NCI-H1436 treated with DMSO at 0.1 percent for 48 hours (cell line): ENCODE measurements at regions not wholly inside any gene's neighbourhood (a gene's known extent, or its start where the extent isn't known, plus 50 kb on each side); places are given as distances from the start of the nearest gene placed in this dataset.
"Not testable (repeated sequence)": the region's sequence is repeated elsewhere in the genome, so short reads cannot be mapped to it uniquely, and the experiment has no call there.

Source experiments
- DNase-seq: peaks from one replicate; lab custom pipeline; 2025; lab: John Stamatoyannopoulos, UW

GRCh38 chr22:49676783-49677494, 150.7 kb downstream of the BRD1 start:
- DNase-seq, result no peak

- DNase-seq, result no peak
Observed at GRCh38 chr22:49676230-49676629, 151.4 kb downstream of the BRD1 start.

GRCh38 chr22:49674479-49675050, 153.1 kb downstream of the BRD1 start:
- no peak for DNase-seq

GRCh38 chr22:49673048-49673447, 154.6 kb downstream of the BRD1 start:
- DNase-seq, result no peak

- DNase-seq, result no peak
Observed at GRCh38 chr22:49672014-49672516, 155.6 kb downstream of the BRD1 start.

GRCh38 chr22:49671331-49672013, 156.2 kb downstream of the BRD1 start:
- DNase-seq, result no peak

- DNase-seq, result no peak
Observed at GRCh38 chr22:49670456-49671330, 157.0 kb downstream of the BRD1 start.

- not testable (repeated sequence) for DNase-seq
Observed at GRCh38 chr22:49669969-49670455, 157.7 kb downstream of the BRD1 start.

GRCh38 chr22:49669427-49669968, 158.2 kb downstream of the BRD1 start:
- DNase-seq, result not testable (repeated sequence)

GRCh38 chr22:49668402-49668801, 159.3 kb downstream of the BRD1 start:
- DNase-seq, result no peak

- DNase-seq, result no peak
Observed at GRCh38 chr22:49667236-49667635, 160.4 kb downstream of the BRD1 start.

GRCh38 chr22:49666146-49666809, 161.4 kb downstream of the BRD1 start:
- no peak for DNase-seq

- no peak for DNase-seq
Observed at GRCh38 chr22:49664891-49665290, 162.8 kb downstream of the BRD1 start.

GRCh38 chr22:49664371-49664881, 163.2 kb downstream of the BRD1 start:
- DNase-seq, result no peak

GRCh38 chr22:49663823-49664222, 163.8 kb downstream of the BRD1 start:
- no peak for DNase-seq

- no peak for DNase-seq
Observed at GRCh38 chr22:49663311-49663711, 164.4 kb downstream of the BRD1 start.

GRCh38 chr22:49662681-49663080, 165.0 kb downstream of the BRD1 start:
- DNase-seq, result no peak

GRCh38 chr22:49660794-49661781, 166.6 kb downstream of the BRD1 start:
- no peak for DNase-seq

GRCh38 chr22:49660321-49660720, 167.4 kb downstream of the BRD1 start:
- DNase-seq, result no peak

- DNase-seq, result no peak
Observed at GRCh38 chr22:49659924-49660315, 167.8 kb downstream of the BRD1 start.
